ENCODE measurements at regions not wholly inside any gene's neighbourhood (a gene's known extent, or its start where the extent isn't known, plus 50 kb on each side); places are given as distances from the start of the nearest gene placed in this dataset.
"Not testable (repeated sequence)": the region's sequence is repeated elsewhere in the genome, so short reads cannot be mapped to it uniquely, and the experiment has no call there.

GRCh38 chr4:94039226-94039625 is 168.4 kb upstream of the SMARCAD1 start:
- Histone ChIP-seq H3K9ac (ENCODE audit: low read length) (no peak overlapping the region), H3K27ac (ENCODE audit: low read length) (no peak overlapping the region), H3K4me3 (ENCODE audit: low read length) (no peak overlapping the region), H3K9me3 (ENCODE audit: low read length) (no peaks in the 10 kb centered on the region), H3K36me3 (ENCODE audit: insufficient read depth, low read length) (no peaks in the 10 kb centered on the region), H3K9me2 (ENCODE audit: insufficient read depth, low read length) (no peaks in the 10 kb centered on the region), H3F3A (ENCODE audit: insufficient read depth, low read length, poor library complexity, severe bottlenecking) (no peaks in the 10 kb centered on the region), H2AFZ (ENCODE audit: low read depth, low read length) (no peak overlapping the region), H3K79me2 (replicated peaks; ENCODE audit: insufficient read depth, low read length) (no peaks in the 10 kb centered on the region), H3K27me3 (ENCODE audit: insufficient read depth, low read depth, low read length) (no peaks in the 10 kb centered on the region), H3K4me2 (ENCODE audit: low read length) (no peak overlapping the region), H4K20me1 (ENCODE audit: insufficient read depth) (no peaks in the 10 kb centered on the region)
- TF ChIP-seq POLR2AphosphoS5 (IDR thresholded peaks at IDR 0.05) (no peak), MXI1 (conservative IDR thresholded peaks at IDR 0.05; ENCODE audit: poor library complexity, severe bottlenecking) (no peak), RAD21 (conservative IDR thresholded peaks at IDR 0.05) (no peak), TAF1 (IDR thresholded peaks at IDR 0.05; ENCODE audit: low read depth) (no peak)

GRCh38 chr4:94044471-94044870 is 163.2 kb upstream of the SMARCAD1 start:
- H3K9ac ChIP-seq (ENCODE audit: low read length); H3K79me2 ChIP-seq (replicated peaks; ENCODE audit: insufficient read depth, low read length); H3K4me2 ChIP-seq (ENCODE audit: low read length); H3K27me3 ChIP-seq (ENCODE audit: insufficient read depth, low read depth, low read length); H3K4me3 ChIP-seq (ENCODE audit: low read length); H3K27ac ChIP-seq (ENCODE audit: low read length); H3K36me3 ChIP-seq (ENCODE audit: insufficient read depth, low read length); H3F3A ChIP-seq (ENCODE audit: insufficient read depth, low read length, poor library complexity, severe bottlenecking); H3K9me2 ChIP-seq (ENCODE audit: insufficient read depth, low read length); H3K9me3 ChIP-seq (ENCODE audit: low read length); H4K20me1 ChIP-seq (ENCODE audit: insufficient read depth); H2AFZ ChIP-seq (ENCODE audit: low read depth, low read length): not testable (repeated sequence)

- no peaks in the 10 kb centered on the region for H3K27me3 ChIP-seq (ENCODE audit: insufficient read depth, low read depth, low read length)
- no peaks in the 10 kb centered on the region for H3K79me2 ChIP-seq (replicated peaks; ENCODE audit: insufficient read depth, low read length)
- no peak for TF ChIP-seq RAD21 (conservative IDR thresholded peaks at IDR 0.05)
- no peak overlapping the region for H2AFZ ChIP-seq (ENCODE audit: low read depth, low read length)
- no peaks in the 10 kb centered on the region for H4K20me1 ChIP-seq (ENCODE audit: insufficient read depth)
- H3K9me2 ChIP-seq (ENCODE audit: insufficient read depth, low read length), result no peaks in the 10 kb centered on the region
- H3K9ac ChIP-seq (ENCODE audit: low read length), result no peak overlapping the region
- no peak overlapping the region for H3K4me3 ChIP-seq (ENCODE audit: low read length)
- no peak overlapping the region for H3K27ac ChIP-seq (ENCODE audit: low read length)
- H3K4me2 ChIP-seq (ENCODE audit: low read length), result no peak overlapping the region
- no peaks in the 10 kb centered on the region for H3K36me3 ChIP-seq (ENCODE audit: insufficient read depth, low read length)
- no peaks in the 10 kb centered on the region for H3K9me3 ChIP-seq (ENCODE audit: low read length)
- H3F3A ChIP-seq (ENCODE audit: insufficient read depth, low read length, poor library complexity, severe bottlenecking), result no peaks in the 10 kb centered on the region
Measured at GRCh38 chr4:94063084-94063483, 144.6 kb upstream of the SMARCAD1 start.

- H3F3A ChIP-seq (ENCODE audit: insufficient read depth, low read length, poor library complexity, severe bottlenecking), result no peaks in the 10 kb centered on the region
- H2AFZ ChIP-seq (ENCODE audit: low read depth, low read length), result no peak overlapping the region
- no peaks in the 10 kb centered on the region for H4K20me1 ChIP-seq (ENCODE audit: insufficient read depth)
- no peaks in the 10 kb centered on the region for H3K9me2 ChIP-seq (ENCODE audit: insufficient read depth, low read length)
- H3K36me3 ChIP-seq (ENCODE audit: insufficient read depth, low read length), result no peaks in the 10 kb centered on the region
- no peaks in the 10 kb centered on the region for H3K9me3 ChIP-seq (ENCODE audit: low read length)
- H3K9ac ChIP-seq (ENCODE audit: low read length), result no peak overlapping the region
- H3K27me3 ChIP-seq (ENCODE audit: insufficient read depth, low read depth, low read length), result no peaks in the 10 kb centered on the region
- no peak overlapping the region for H3K27ac ChIP-seq (ENCODE audit: low read length)
- H3K79me2 ChIP-seq (replicated peaks; ENCODE audit: insufficient read depth, low read length), result no peaks in the 10 kb centered on the region
- no peak for TF ChIP-seq EZH2 (IDR thresholded peaks at IDR 0.05; ENCODE audit: borderline replicate concordance, insufficient read depth, low read length, poor library complexity, severe bottlenecking)
- no peak for TF ChIP-seq REST (IDR thresholded peaks at IDR 0.05; ENCODE audit: borderline replicate concordance)
- TF ChIP-seq MXI1 (conservative IDR thresholded peaks at IDR 0.05; ENCODE audit: poor library complexity, severe bottlenecking), result no peak
- no peak for TF ChIP-seq RAD21 (conservative IDR thresholded peaks at IDR 0.05)
- TF ChIP-seq EP300 (conservative IDR thresholded peaks at IDR 0.05; ENCODE audit: poor library complexity, severe bottlenecking), result no peak
- TF ChIP-seq TAF1 (IDR thresholded peaks at IDR 0.05; ENCODE audit: low read depth), result no peak
- no peak for TF ChIP-seq CTCF (IDR thresholded peaks at IDR 0.05; ENCODE audit: poor library complexity, severe bottlenecking)
- TF ChIP-seq POLR2AphosphoS5 (IDR thresholded peaks at IDR 0.05), result no peak
- TF ChIP-seq SMC3 (conservative IDR thresholded peaks at IDR 0.05; ENCODE audit: poor library complexity), result no peak
- no peak overlapping the region for H3K4me3 ChIP-seq (ENCODE audit: low read length)
- no peak overlapping the region for H3K4me2 ChIP-seq (ENCODE audit: low read length)
Measured at GRCh38 chr4:94068753-94069719, 138.6 kb upstream of the SMARCAD1 start.

Data from neural cell (in vitro differentiated cells).